HG03108 (cell line): ENCODE measurements at regions not wholly inside any gene's neighbourhood (a gene's known extent, or its start where the extent isn't known, plus 50 kb on each side); places are given as distances from the start of the nearest gene placed in this dataset.

Experiments
- ATAC-seq: cut with Tn5 transposase; IDR thresholded peaks from one replicate; pipeline ENCODE4 v1.9.1; 2021; ENCODE audit warnings: moderate library complexity; ENCODE audit not compliant: unreplicated experiment

DNA sequence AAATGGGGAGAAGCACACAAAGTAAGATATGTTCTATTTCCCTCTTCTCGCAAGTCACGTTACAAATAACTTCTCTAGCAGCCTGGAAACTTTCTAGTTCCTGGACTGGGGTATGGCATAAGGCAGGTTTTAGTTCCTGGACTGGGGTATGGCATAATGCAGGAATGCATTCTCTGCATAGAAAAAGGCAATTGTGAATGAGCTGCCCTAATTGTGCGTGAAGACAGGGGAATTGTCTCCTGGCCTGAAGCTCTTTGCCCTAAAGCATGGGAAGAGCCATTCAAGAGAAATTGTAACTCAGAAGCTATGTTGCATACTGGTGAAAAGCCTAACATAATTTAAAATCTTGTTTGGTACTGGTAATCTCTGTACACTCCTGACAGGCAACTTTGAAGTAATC, 54.3 kb upstream of the CBLB start:
- ATAC-seq = no peak

DNA sequence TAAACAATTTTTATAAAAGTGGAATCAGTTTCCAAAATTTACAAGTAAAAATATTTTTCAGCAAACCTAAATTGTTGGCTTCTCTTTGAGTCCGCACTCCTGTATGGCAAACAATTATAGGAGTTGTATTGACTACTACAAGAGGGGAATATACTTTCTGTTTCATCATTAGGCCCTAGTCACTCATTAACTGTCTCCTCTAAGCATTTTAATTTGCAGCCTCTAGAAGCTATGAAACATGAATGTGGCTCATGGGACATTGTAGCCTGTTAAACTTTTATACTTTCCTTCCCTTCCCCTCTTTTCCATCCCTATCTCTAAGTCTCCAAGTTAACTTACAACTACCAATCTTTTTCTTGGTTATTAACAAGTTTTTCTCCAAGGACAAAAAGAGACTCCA, 58.9 kb upstream of the CBLB start:
- ATAC-seq = no peak

DNA sequence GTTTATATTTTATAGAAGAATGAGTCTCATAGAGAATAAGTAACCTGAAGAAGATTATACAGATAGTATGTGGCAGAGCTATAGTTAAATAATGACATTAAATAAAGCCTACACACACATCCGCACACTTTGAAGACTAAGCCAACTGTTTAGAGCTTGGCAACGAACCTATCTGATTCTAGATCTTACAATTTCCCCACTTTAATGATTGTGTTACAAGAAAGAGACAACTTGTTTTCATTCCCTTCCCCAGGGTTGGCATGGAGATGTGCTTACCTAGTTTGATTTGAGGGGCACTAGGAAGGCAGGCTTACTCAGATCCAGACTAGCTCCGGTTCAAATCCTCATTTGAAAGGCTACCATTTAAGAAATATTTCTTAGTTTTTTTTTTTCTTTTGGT, 61.9 kb upstream of the CBLB start:
- no peak for ATAC-seq

DNA sequence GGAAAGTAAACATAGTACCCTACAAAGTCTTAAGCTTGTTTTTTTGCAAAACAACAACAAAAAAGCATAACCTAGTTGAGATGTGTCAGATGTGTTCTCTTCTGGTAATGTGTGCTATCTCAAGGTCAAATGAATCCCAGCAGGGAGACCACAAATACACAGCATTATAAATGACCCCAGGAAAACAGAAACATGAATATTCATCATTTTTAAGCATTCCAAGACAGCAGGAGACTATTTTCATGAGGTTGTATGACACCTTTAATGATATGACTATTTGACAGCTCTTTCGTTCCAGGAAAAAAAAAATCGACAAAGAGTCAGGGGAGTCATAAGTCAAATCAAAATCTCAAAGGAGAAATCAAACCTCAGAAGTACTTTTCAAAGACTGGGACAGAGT, 62.7 kb upstream of the CBLB start:
- no peak for ATAC-seq

DNA sequence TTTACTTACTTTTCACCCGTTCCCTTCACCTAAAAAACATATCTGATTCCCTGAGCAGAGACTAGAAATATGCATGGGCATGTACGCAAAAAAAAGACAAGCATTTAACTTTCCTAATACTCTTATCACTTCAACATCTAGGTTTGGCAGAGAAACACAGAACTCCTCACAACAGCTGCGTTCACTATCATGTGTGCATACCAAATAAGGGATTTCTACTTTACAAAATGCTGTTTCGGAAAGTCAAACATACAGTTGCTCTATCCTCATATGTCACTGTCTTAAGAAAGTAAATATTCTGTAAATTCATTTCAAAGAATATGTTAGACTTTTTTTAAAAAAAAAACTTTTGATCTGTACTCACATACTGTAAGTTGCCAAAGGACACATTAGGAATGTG, 65.1 kb upstream of the CBLB start:
- no peak for ATAC-seq

DNA sequence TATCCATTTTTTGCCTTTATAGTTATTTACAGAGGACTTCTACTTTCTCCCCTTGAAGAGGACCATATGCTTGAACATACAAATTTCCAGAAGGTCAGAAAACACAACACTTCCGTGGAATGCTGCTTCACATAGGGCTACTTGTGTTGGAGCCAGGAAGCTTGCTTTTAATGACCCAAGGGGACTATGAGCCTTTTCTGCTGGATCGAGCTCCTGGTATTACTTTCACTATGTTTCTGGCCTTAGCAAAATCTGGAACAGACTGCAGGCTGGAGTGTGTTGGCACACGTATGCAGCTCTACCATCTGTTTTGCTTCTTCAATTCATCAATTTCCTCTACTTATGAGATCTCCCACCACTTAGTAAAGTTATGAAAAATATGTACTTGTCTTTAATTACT, 69.3 kb upstream of the CBLB start:
- ATAC-seq = no peak

DNA sequence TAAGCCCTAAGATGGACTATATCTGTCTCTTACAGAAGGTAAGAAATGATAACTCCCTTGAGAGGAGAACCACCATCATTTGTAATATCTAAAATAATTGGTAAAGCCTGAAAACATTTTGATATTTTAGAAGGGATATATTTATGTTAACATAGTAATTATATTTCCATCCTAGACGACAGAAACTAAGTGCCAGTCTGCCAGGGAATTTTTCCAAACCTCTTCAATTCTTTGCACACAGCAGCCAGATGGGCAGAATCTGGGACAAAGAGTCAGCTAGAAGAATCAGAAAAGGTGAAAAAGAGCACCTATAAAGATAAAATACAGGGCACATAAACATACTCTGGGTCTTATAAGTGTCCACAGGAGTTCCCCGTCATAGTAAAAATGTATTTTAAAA, 70.0 kb upstream of the CBLB start:
- no peak for ATAC-seq

DNA sequence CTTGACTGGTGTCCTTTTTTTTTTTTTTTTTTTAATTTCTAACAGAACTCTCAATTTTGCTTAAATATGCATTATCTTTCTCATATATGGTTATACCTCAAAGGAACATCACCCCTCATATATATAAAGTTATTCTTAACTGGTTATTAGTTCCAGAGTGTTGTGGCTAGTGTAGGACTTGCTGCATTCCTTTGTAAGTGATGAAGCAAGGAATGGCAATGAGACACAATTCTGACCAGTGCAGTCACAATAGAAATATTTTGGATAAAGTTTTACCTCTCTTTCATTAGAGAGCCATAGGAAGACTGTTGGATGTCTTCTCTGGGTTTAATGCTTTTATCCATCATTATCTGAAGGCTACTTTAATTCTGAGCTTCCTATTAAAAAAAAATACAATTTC, 75.5 kb upstream of the CBLB start:
- ATAC-seq = no peak

DNA sequence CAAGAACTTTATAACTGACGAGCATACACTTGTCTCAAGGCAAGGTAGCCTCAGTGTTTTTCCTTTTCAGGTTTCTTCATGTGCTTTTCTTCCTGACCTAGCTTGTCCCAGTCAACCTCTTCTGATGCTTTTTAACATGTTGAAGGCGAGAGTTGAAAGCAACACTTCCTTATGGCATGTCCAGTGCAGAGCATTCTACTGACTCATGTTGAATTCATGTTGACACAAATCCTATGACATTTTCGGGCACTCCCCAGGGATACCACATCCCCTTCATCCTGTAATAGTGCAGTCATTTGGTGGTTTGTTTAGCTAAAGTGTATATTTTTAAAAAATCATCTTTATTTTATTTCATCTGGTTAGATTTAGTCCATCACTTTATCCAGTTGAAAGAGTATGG, 75.9 kb upstream of the CBLB start:
- ATAC-seq = no peak

DNA sequence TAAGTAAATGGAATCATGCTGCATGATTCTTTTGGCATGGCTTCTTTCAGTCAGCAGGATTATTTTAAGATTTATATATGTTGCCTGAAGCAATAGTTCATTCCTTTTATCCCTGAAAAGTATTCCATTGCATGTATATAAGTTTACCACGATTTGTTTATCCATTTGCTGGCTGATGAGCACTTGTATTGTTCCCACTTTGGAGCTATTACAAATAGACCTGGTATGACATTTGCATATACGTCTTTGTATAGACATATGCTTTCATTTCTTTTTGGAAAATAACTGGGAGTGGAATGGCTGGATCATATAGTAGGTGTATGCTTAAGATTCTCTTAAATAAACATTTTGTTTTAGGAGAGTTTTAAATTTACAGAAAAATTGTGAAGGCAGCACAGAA, 79.3 kb upstream of the CBLB start:
- no peak for ATAC-seq

DNA sequence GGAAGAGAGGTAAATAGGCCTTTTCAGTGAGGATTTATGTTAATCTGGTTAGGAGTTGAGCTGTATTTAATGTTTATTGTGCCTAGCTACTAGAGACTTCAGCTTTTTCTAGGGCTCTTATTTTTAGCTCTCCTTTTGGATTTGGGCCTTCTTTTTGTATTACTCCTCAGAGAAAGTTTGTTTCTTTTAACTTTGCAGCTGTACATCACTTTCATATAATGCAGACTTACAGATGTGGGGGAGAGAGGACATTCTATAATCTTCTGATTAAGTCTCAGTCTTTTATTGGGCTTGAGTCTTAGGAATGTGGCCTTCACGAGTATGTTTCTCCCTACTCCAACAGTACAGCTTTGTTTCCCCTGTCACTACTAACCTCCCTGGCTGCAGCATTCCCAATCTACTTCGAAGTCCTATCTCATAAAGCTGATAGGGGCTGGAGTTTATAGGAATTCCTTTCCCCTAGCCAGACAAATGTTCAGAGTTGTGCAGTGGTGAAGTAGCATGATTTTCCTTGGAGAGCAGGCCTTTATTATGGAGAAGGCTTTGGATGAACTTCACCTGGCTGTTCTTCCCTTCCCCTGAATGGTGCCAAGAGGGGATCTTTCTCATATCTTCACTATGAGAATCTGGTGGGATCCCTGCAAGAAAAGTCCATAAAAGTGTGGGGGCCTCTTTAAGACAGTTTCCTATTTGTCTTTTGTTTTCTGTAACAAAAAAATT, 82.2 kb upstream of the CBLB start:
- no peak for ATAC-seq

DNA sequence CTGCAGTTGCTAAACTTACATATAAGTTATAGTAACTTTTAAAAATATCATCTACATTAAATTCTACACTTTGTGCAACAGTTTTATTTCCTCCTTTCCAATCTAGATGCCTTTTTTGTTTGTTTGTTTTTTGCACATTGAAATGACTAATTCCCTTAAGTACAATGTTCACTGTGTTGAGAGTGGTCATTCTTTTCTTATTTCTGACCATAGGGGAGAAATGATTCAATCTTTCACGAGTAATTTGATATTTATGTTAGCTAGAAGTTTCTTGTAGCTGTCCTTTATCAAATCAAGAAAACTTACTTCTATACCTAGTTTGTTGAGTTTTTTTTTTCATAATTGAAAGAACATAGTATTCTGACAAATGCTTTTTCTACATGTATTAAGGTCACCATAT, 85.0 kb upstream of the CBLB start:
- no peak for ATAC-seq

DNA sequence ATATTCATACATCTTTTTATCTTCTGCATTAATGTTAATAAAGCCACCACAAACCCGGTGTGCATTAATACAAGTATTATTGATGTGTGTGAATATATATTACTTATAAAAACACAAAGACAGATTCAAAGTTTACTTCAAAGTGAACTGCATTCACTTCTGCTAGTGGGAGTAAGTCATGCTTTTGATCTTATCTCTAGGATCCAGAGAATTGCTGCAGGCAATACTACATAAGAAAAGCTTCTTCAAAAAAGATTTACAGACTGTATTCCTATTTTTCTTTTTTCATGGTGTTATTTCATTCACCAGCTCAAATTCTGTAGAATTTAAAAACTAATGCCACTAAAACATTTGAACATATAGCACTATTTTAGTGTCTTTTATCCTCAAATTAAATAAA, 87.5 kb upstream of the CBLB start:
- no peak for ATAC-seq

DNA sequence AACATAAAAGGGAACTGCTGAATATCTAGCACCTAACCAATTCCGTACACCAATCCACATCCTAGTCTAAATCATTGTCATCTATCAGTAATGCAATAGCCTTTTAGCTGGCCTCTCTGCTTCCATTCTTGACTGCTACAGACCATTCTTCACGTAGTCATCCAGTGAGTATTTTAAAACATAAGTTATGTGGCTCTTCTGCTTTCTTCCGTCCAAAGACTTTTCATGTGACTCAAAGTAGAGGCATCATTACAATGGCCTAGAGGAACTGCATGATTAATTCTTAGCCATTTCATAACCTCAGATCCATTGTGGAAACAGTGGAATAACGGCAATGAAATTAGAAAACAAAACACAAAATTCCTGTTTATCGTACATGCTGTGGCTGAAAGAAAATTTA, 88.9 kb upstream of the CBLB start:
- no peak for ATAC-seq

DNA sequence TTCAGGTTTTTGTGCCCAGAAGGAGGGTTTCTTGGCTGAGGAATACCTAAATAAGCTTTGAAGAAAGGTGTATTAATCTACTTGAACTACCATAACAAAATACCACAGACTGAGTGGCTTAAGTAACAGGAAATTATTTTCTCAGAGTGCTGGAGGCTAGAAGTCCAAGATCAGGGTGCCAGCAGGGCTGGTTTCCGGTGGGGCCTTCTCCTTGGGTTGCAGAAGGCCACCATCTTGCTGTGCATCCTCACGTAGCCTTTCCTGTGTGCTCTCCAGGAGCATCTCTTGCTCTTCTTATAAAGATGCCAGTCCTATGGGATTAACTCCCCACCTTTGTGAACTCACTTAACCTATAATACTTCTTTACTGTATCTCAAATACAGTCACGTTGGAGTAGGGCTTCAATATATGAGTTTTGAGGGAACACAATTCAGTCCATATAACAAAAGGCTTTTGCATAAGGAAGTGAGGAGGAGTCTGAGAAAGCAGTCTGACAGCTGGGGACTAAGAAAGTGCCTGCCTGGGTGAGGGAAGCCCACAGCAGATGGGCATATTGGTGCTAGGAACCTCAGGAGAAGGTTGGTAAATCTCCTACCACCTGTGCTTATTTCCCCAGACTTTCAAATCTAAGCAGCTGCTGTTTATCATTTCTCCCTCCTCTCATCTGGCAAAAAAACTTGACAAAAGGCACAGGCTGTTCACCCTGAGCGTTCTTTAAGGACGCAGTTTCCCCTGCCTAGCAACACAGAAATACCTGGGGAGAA, 89.6 kb upstream of the CBLB start:
- no peak for ATAC-seq

DNA sequence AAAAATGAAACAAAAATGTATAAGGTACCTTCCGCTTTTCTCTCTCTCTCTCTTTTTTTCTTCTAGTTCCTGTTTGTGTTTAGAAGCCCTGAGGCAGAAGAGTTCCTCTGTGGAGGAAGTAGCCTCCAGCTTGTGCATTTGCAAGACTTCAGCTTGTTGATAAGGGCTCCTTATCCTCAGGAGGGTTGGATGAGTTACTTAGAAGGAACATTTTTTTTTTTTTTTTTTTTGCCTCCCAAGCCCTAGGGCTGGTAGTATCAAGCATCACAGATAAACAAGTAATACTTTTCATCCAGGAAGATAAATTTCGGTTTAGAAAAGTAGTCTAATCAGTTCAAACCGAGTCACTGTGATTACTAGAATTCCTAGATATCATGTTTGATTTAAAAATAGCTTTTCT, 91.0 kb upstream of the CBLB start:
- ATAC-seq = no peak

DNA sequence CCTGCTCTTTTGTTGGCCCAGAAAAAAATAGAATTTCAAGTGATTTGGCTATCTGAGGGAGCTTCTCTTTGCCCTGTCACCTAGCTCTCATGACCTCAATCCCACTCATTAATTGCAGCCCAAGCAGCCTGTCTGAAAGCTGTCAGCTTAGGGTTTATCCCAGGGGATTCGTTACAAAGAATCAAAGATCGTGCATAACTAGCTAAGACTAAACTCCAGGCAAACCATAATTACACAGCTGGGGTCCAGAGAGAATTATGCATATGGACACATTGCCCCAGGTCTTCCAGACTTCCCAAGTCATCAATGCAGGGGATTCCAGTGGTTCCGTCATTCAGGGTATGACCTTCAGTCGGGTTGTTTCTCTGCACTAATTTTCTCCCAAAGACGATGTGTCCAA, 91.6 kb upstream of the CBLB start:
- no peak for ATAC-seq

DNA sequence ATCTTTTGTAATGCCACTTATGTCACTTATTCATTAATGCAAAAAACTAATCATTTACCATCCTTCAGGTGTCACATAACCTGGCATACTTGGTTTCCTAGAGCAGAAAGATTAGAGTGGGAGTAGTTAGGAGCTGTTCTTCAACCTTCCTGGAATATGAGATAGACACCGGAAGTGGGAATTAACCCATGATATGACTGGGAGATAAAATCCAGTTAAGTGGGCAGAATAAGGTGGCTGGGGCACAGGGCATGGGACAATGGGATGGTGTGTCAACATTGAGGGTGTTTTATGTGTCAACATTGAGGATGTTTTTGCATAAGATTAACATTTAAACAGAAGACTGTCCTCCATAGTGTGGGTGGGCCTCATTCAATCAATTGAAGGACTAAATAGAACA, 94.3 kb upstream of the CBLB start:
- no peak for ATAC-seq

DNA sequence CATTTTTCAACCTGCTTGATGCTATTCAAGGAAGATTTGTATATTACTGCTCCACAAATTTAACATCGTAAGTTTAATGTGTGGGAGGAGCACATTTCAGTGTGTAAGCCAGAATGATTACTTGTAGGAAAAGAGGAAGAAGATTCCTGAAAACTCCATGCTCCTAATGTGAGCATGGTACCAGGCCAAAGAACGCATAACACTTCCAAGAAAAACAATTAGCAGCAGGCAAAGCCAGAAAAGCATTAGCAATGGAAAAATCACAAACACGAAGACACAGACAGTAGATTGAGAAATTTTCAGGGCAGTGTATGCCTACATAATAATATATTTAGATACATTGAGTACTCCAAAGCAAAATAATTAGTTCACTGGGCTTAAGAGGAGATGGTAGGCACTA, 96.6 kb upstream of the CBLB start:
- ATAC-seq = no peak

DNA sequence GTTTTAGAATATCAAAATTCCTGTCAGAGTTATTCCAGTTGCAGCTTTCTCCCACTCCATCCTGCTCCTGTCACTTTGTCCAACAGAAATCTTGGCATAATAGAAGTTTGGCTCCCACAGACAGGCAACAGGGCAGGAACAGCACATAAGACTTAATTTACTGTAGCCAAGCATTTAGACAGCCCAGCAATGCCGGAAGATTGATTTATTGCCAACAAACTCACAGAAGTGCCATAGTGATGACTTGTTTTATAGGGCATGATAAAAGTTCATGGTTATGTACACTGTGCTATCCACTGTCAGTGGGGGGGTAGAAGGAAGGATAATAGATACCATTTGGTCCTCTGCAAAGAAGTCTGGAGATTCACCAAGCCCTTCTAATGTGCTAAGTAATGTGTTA, 98.3 kb upstream of the CBLB start:
- no peak for ATAC-seq

DNA sequence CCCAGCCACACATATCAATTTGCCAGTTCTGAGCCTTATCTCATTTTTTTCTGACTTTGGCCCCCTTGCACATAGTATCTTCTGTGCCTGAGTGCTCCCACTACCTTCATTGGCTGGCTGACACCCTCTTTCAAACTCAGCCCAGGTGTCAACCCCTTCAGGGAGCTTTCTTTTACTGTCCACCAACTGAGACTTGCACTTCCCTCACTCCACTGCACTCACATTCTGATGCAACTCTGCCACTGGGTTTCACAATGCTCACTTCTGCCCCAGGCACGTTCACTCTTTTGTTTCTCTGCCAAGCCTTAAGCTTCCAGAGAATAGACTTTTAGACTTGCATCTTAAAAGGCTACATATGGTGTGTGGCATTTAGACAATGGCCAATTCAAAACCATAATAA, 101.5 kb upstream of the CBLB start:
- ATAC-seq = no peak

DNA sequence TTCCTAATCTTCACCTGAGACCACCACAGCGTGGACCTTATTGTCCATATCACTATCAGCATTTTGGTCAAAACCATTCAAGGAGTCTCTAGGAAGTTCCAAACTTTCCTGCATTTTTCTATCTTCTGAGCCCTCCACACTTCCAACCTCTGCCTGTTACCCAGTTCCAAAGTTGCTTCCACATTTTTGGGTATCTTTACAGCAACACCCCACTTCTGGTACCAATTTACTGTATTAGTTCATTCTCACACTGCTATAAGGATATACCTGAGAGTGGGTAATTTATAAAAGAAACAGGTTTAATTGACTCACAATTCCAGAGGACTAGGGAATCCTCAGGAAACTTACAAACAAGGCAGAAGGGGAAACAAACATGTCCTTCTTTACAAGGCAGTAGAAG, 103.3 kb upstream of the CBLB start:
- no peak for ATAC-seq

DNA sequence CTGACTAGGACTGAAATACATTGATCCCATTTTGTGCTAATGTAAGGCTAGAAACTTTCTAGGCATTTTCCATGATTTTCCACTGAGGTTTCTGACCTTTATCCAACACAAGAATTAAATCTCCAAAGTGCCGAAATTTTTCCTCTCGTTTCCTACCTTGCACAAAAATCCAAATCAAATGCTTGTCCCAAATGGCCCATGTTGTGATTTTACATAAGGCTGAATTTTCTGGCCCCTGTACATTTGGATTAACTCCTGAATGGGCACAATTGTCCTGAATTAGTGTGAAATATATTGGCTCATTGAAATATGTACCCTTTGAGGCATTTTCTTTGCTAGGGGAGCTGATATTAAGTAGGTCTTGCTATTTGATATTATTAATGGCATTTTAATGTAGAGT, 105.6 kb upstream of the CBLB start:
- no peak for ATAC-seq
